HG03280 (cell line): ENCODE measurements at regions not wholly inside any gene's neighbourhood (a gene's known extent, or its start where the extent isn't known, plus 50 kb on each side); places are given as distances from the start of the nearest gene placed in this dataset.

ENCODE experiments used
- ATAC-seq: cut with Tn5 transposase; IDR thresholded peaks from one replicate; pipeline ENCODE4 v1.9.1; 2021; ENCODE audit warnings: mild to moderate bottlenecking, moderate library complexity; ENCODE audit not compliant: unreplicated experiment

DNA sequence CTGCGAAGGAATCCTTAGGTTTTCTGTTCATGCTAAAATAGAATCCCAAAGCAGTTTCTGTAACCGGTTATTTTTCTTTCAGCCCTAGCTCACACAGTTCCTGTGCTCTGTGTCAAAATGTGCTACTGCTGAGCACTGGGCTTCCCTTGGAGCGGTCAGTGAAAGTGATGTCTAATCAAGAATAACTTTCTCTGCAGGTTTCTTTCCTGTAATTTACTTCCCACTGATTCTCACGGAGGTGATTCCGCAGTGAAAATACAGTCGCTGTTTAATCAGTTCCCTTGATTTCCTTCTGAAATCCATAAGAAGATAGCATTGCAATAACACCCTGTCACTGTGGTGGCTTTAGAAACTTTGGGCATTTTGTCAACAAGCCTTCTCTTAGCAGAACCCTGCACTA is 112.0 kb upstream of the ISL1 start:
- ATAC-seq: no peak

DNA sequence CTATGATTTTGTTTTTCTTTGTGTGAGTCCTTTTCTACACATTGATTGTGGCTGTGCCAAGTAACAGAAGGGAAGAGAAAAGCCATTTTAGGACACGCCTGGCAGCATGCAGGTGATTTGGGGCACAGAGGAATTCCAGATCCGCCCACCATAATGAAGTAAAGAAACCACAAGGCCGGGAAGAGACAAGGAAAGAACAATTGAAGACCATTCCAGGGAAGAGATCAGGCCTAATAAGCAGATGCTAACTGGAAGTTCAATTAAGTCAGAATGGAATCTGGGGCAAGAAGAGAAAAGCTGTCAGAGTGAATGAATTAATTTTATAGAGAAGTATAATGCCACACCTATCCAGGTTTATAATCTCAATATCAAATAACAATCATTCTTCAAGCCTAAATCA is 110.2 kb upstream of the ISL1 start:
- ATAC-seq: no peak

DNA sequence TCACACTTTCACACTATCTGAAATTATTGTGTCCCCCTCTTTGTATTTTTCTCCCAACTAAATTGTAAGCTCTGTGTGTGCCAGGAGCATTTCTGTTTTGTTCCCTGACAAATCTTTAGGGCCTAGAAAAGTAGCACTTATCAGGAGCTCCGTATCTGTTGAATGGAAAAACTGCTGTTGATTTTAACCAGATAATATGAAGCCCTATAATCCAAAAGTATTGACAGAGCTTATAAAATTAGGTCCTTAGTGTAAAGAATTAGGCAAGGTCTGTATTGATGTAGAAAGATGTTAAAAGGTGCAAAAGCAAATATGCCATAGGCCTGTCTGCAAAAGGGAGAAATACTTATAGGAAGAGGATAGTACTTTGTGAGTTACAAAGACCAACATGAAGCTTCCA is 109.4 kb upstream of the ISL1 start:
- ATAC-seq: no peak

DNA sequence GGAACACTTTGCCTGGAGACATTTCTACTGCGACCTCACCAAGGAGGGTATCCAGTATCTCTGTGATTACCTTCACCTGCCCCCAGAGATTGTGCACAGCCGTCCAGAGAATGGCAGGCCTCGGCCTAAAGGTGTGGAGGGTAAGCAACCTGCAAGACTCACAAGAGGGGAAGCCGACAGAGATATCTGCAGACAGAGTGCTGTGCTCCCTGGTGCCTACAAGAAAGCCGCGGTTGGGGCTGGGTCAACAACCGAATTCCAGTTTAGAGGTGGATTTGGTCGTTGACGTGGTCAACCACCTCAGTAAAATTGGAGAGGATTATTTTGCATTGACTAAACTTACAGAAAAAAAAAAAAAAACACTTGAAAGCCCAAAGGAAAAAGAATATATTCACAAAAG is 107.8 kb upstream of the ISL1 start:
- no peak for ATAC-seq

DNA sequence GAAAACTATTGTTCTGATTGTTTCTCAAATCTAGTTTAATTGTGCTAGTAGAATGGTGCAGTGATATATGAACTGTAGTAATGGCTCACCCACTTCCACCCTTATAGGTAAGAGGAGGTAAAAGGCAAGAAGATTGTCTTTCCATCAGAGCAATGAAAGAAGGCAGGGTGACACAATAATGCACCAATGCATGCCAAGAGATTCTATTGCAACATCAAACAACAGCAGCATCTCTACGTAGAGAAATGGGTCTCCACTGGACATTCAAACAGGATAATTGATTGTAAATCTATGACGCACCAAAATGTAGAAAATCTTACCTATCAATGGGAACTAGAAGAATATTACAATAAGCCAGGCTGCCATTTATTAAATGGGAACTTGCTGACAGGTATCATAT is 107.0 kb upstream of the ISL1 start:
- no peak for ATAC-seq

DNA sequence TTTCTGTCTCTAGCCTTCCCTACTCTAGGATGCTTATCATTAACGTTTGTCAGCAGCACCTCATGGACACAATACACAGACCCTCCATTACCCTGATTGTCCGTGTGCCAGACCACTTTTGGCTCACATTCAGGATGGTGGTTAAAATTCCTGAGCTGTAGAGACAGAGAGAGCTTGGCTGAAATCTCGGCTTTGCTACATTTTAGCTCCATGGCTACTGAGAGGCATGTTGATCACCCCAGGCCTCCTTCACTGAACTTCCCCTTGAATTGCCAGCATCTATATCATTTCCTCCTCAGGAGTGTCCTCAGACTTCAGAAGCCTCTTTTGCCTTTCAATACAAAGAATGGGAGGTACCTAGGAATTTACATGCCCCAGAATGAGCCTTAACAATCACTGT is 104.7 kb upstream of the ISL1 start:
- no peak for ATAC-seq

DNA sequence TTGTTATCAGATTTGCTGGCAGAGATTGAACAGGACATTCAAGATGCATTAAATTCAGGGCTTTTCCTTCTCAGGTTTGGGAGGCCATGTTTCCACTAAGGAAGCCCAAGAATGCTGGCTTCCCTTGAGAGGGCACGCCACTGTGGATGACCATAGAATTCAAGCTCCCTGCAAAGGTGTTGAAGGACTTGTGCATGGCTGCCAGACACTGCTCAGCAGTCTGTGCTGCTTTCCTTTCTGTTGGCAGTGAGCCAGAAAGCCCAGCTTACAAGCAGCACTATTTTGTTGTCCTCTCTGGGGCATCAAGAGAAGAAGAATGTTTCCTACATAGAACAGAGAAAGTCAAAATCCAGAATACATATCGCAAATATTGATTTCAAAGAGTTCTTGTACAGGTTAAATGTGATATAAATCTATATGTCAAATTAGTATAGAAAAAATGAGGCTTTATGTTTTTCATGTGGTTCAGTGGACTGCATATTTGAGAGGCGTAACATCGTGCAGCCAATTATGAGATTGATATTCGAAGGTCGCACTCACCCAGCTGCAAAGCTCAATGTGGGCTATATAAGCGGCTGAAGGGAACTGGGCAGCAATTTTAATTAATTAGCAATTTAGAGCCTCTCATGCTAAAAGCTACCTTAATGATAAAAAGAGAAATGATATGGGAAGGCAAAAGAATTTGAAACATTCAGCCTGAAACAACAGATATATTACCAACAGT is 103.1 kb upstream of the ISL1 start:
- ATAC-seq: no peak

DNA sequence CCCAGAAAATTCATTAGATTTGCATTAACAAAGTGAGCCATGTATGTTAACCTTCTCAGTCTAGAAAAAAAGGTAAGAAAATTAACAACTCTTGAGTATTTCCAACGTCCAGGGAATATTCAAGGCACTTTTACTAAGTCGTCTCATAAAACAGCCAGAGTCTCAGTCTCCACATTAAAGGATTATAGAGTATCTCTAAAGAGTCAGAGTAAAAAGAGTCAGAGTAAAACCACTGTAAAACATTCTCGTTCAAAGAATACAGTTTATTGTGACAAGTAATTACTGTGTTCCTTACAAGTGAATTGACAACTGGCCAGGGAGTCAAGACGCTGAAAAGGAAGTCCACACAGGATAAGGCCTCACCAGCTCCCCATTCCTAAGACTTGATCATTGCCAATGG is 97.2 kb upstream of the ISL1 start:
- ATAC-seq: no peak

DNA sequence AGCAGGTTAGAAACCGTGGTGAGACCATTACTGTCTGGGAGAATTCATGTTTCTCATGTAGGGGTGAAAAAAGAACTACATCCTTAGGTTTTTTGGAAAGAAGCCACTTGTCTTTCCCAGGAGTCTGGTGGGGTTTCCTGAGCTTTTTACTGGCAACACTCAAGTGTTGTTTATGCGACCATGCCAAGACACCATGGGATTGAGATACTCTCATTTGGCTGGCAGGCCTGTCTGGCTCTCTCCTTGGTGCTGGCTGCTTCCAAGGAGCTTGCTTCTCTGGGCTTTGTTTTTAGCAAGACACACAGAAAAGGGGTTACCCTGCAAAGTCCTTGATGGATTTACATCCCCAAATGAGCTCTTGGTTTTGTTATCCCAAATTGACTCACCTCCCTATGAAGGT is 80.9 kb upstream of the ISL1 start:
- ATAC-seq: no peak

DNA sequence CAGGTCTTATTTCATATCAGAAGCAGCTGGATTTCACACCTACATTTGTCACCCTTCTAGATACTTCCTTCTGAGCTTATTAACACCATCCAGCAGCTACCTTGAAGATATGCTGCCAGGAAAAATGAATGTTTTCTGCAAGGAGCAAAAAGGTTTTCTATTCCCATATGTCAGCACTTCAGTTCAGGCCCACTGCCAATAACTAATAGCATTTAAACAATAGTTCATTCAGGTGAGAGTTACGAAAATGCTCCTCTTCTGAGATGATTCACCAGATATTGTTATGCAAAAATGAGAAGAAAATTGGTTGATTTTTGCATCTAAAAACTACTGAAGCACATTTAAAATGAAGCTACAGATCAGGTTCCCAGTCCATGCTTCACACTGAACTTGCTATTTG is 56.4 kb upstream of the ISL1 start:
- ATAC-seq: no peak
